Astrocyte of the spinal cord (primary cell): ENCODE measurements at regions not wholly inside any gene's neighbourhood (a gene's known extent, or its start where the extent isn't known, plus 50 kb on each side); places are given as distances from the start of the nearest gene placed in this dataset.
"Not testable (repeated sequence)": the region's sequence is repeated elsewhere in the genome, so short reads cannot be mapped to it uniquely, and the experiment has no call there.

Experiments used
- DNase-seq: peaks from one replicate; pipeline ENCODE4 v3.0.0; 2011; ENCODE audit warnings: low read depth, low spot score
- H3K4me3 ChIP-seq: 2 replicates; pipeline ENCODE4 v1.5.1; 2011; ENCODE audit warnings: low read depth, mild to moderate bottlenecking, low read length, moderate library complexity
- CTCF ChIP-seq: IDR thresholded peaks from 2 replicates; pipeline ENCODE4 v1.5.1; 2012; ENCODE audit warnings: low read depth, mild to moderate bottlenecking, low read length, inconsistent platforms
- in situ Hi-C: cut with HindIII; loops from 2 replicates; pipeline ENCODE4 v1.10.0; 2017; ENCODE audit warnings: low sequenced_read_pairs

- DNase-seq = no peak
- in situ Hi-C loops = no loop called here
Measured at GRCh38 chr6:6753301-6753700, 164.8 kb downstream of the LY86 start.

GRCh38 chr6:6756526-6756925, 168.0 kb downstream of the LY86 start:
- no peak overlapping the region for H3K4me3 ChIP-seq
- in situ Hi-C loops = no loop called here
- DNase-seq = no peak
- TF ChIP-seq CTCF = no peak

More at GRCh38 chr6:6753301-6753700, 164.8 kb downstream of the LY86 start:
- no peak for TF ChIP-seq CTCF
- no peak overlapping the region for H3K4me3 ChIP-seq

GRCh38 chr6:6758546-6758914, 170.0 kb downstream of the LY86 start:
- TF ChIP-seq CTCF = no peak
- in situ Hi-C loops = no loop called here
- no peak overlapping the region for H3K4me3 ChIP-seq
- DNase-seq = no peak

- peak; percentile 67 for TF ChIP-seq CTCF
- in situ Hi-C loops = no loop called here
Measured at GRCh38 chr6:6758915-6759654, 170.6 kb downstream of the LY86 start.

GRCh38 chr6:6760002-6760401, 171.5 kb downstream of the LY86 start:
- DNase-seq = no peak
- no peak for TF ChIP-seq CTCF
- in situ Hi-C loops = no loop called here
- H3K4me3 ChIP-seq = no peak overlapping the region

More at GRCh38 chr6:6758915-6759654, 170.6 kb downstream of the LY86 start:
- DNase-seq = peak; percentile 68
- no peak overlapping the region for H3K4me3 ChIP-seq

GRCh38 chr6:6762566-6762965, 174.0 kb downstream of the LY86 start:
- in situ Hi-C loops, DNase-seq, H3K4me3 ChIP-seq: not testable (repeated sequence)

- H3K4me3 ChIP-seq = no peak overlapping the region
- in situ Hi-C loops = no loop called here
- no peak for TF ChIP-seq CTCF
- DNase-seq = no peak
Measured at GRCh38 chr6:6764764-6765434, 176.4 kb downstream of the LY86 start.
